ENCODE measurements at regions not wholly inside any gene's neighbourhood (a gene's known extent, or its start where the extent isn't known, plus 50 kb on each side); places are given as distances from the start of the nearest gene placed in this dataset.
A peak's percentile ranks its signal among the peaks of the same experiment; 100 is the strongest.

- no peak overlapping the region for H3K4me3 ChIP-seq
These were observed 490.5 kb upstream of the RAG2 start for GRCh38 chr11:37088573-37088910.

GRCh38 chr11:37087650-37088572 lies 489.9 kb upstream of the RAG2 start:
- no peaks in the 10 kb centered on the region for H3K36me3 ChIP-seq (replicated peaks)
- in situ Hi-C loops (cut with MboI; ENCODE audit: low sequenced_read_pairs) = no loop called here
- peak; percentile 51 to 79 for DNase-seq (ENCODE audit: low spot score in 2 of 2)

More at GRCh38 chr11:37088573-37088910, 490.5 kb upstream of the RAG2 start:
- in situ Hi-C loops (cut with MboI; ENCODE audit: low sequenced_read_pairs) = no loop called here
- Histone ChIP-seq H3K36me3 (replicated peaks) (no peaks in the 10 kb centered on the region), H3K9me3 (no peaks in the 10 kb centered on the region), H3K27me3 (ENCODE audit: low read depth) (no peaks in the 10 kb centered on the region), H3K4me1 (peaks cover 27% of the 10 kb centered on the region)
- DNase-seq (ENCODE audit: low spot score in 2 of 2) = no peak

GRCh38 chr11:37078521-37078920 lies 480.5 kb upstream of the RAG2 start:
- Histone ChIP-seq H3K27me3 (ENCODE audit: low read depth) (no peaks in the 10 kb centered on the region), H3K36me3 (replicated peaks) (no peaks in the 10 kb centered on the region), H3K4me3 (no peak overlapping the region), H3K9me3 (no peaks in the 10 kb centered on the region), H3K4me1 (no peaks in the 10 kb centered on the region)
- DNase-seq (ENCODE audit: low spot score in 2 of 2) = no peak
- in situ Hi-C loops (cut with MboI; ENCODE audit: low sequenced_read_pairs) = no loop called here

More at GRCh38 chr11:37087650-37088572, 489.9 kb upstream of the RAG2 start:
- peaks cover 27% of the 10 kb centered on the region for H3K4me1 ChIP-seq
- H3K4me3 ChIP-seq = no peak overlapping the region
- no peaks in the 10 kb centered on the region for H3K9me3 ChIP-seq
- no peaks in the 10 kb centered on the region for H3K27me3 ChIP-seq (ENCODE audit: low read depth)

GRCh38 chr11:37076866-37077265 lies 478.8 kb upstream of the RAG2 start:
- Histone ChIP-seq H3K4me1 (no peaks in the 10 kb centered on the region), H3K36me3 (replicated peaks) (no peaks in the 10 kb centered on the region), H3K27me3 (ENCODE audit: low read depth) (no peaks in the 10 kb centered on the region), H3K4me3 (no peak overlapping the region), H3K9me3 (no peaks in the 10 kb centered on the region)
- DNase-seq (ENCODE audit: low spot score in 2 of 2) = no peak
- in situ Hi-C loops (cut with MboI; ENCODE audit: low sequenced_read_pairs) = no loop called here

GRCh38 chr11:37072538-37073055 lies 474.6 kb upstream of the RAG2 start:
- Histone ChIP-seq H3K4me3 (no peak overlapping the region), H3K36me3 (replicated peaks) (no peaks in the 10 kb centered on the region), H3K4me1 (no peaks in the 10 kb centered on the region), H3K27me3 (ENCODE audit: low read depth) (no peaks in the 10 kb centered on the region; the same call in 1 of the 2 replicates), H3K9me3 (no peaks in the 10 kb centered on the region)
- in situ Hi-C loops (cut with MboI; ENCODE audit: low sequenced_read_pairs) = no loop called here
- no peak for DNase-seq (ENCODE audit: low spot score in 2 of 2)

- in situ Hi-C loops (cut with MboI; ENCODE audit: low sequenced_read_pairs) = no loop called here
- H3K4me1 ChIP-seq = peaks cover 20% of the 10 kb centered on the region
- peak; percentile 34 to 91 for DNase-seq (ENCODE audit: low spot score in 2 of 2)
- H3K4me3 ChIP-seq = no peak overlapping the region
- H3K9me3 ChIP-seq = no peaks in the 10 kb centered on the region
- H3K36me3 ChIP-seq (replicated peaks) = no peaks in the 10 kb centered on the region
- H3K27me3 ChIP-seq (ENCODE audit: low read depth) = no peaks in the 10 kb centered on the region
These were observed 452.3 kb upstream of the RAG2 start for GRCh38 chr11:37050311-37050710.

GRCh38 chr11:37040921-37041320 lies 442.9 kb upstream of the RAG2 start:
- Histone ChIP-seq H3K36me3 (replicated peaks) (no peaks in the 10 kb centered on the region), H3K4me3 (no peak overlapping the region), H3K27me3 (ENCODE audit: low read depth) (no peaks in the 10 kb centered on the region), H3K4me1 (no peaks in the 10 kb centered on the region), H3K9me3 (no peaks in the 10 kb centered on the region)
- no peak for DNase-seq (ENCODE audit: low spot score in 2 of 2)
- in situ Hi-C loops (cut with MboI; ENCODE audit: low sequenced_read_pairs) = no loop called here

- H3K4me3 ChIP-seq = no peak overlapping the region
- no peak for DNase-seq (ENCODE audit: low spot score in 2 of 2)
- in situ Hi-C loops (cut with MboI; ENCODE audit: low sequenced_read_pairs) = no loop called here
These were observed 440.9 kb upstream of the RAG2 start for GRCh38 chr11:37038911-37039310.

GRCh38 chr11:37026741-37027140 lies 428.7 kb upstream of the RAG2 start:
- DNase-seq (ENCODE audit: low spot score in 2 of 2) = peak; percentile 52 to 80
- no peaks in the 10 kb centered on the region for H3K36me3 ChIP-seq (replicated peaks)
- H3K4me3 ChIP-seq = no peak overlapping the region
- no peaks in the 10 kb centered on the region for H3K27me3 ChIP-seq (ENCODE audit: low read depth)
- in situ Hi-C loops (cut with MboI; ENCODE audit: low sequenced_read_pairs) = no loop called here
- no peaks in the 10 kb centered on the region; the same call in 1 of the 2 replicates for H3K9me3 ChIP-seq
- peaks cover 29% of the 10 kb centered on the region for H3K4me1 ChIP-seq

More at GRCh38 chr11:37038911-37039310, 440.9 kb upstream of the RAG2 start:
- no peaks in the 10 kb centered on the region for H3K27me3 ChIP-seq (ENCODE audit: low read depth)
- no peaks in the 10 kb centered on the region for H3K36me3 ChIP-seq (replicated peaks)
- H3K9me3 ChIP-seq = no peaks in the 10 kb centered on the region
- no peaks in the 10 kb centered on the region for H3K4me1 ChIP-seq

- no peaks in the 10 kb centered on the region for H3K27me3 ChIP-seq (ENCODE audit: low read depth)
- in situ Hi-C loops (cut with MboI; ENCODE audit: low sequenced_read_pairs) = no loop called here
These were observed 428.3 kb upstream of the RAG2 start for GRCh38 chr11:37026326-37026725.

GRCh38 chr11:37006563-37006962 lies 408.5 kb upstream of the RAG2 start:
- Histone ChIP-seq H3K36me3 (replicated peaks) (no peaks in the 10 kb centered on the region), H3K9me3 (no peaks in the 10 kb centered on the region), H3K4me1 (0 out of 2 replicates have a peak, but pooled peaks cover 3% of the 10 kb centered on the region), H3K27me3 (ENCODE audit: low read depth) (0 out of 2 replicates have a peak, but pooled peaks cover 4% of the 10 kb centered on the region), H3K4me3 (no peak overlapping the region)
- in situ Hi-C loops (cut with MboI; ENCODE audit: low sequenced_read_pairs) = no loop called here
- DNase-seq (ENCODE audit: low spot score in 2 of 2) = no peak

More at GRCh38 chr11:37026326-37026725, 428.3 kb upstream of the RAG2 start:
- peak; percentile 74 to 96 for DNase-seq (ENCODE audit: low spot score in 2 of 2)
- no peaks in the 10 kb centered on the region; the same call in 1 of the 2 replicates for H3K9me3 ChIP-seq
- no peak overlapping the region for H3K4me3 ChIP-seq
- H3K36me3 ChIP-seq (replicated peaks) = no peaks in the 10 kb centered on the region
- peaks cover 29% of the 10 kb centered on the region for H3K4me1 ChIP-seq

GRCh38 chr11:37002831-37003230 lies 404.8 kb upstream of the RAG2 start:
- no peak overlapping the region for H3K4me3 ChIP-seq
- H3K4me1 ChIP-seq = 0 out of 2 replicates have a peak, but pooled peaks cover 3% of the 10 kb centered on the region
- H3K36me3 ChIP-seq (replicated peaks) = no peaks in the 10 kb centered on the region
- no peaks in the 10 kb centered on the region for H3K9me3 ChIP-seq
- no peak for DNase-seq (ENCODE audit: low spot score in 2 of 2)
- 0 out of 2 replicates have a peak, but pooled peaks cover 4% of the 10 kb centered on the region for H3K27me3 ChIP-seq (ENCODE audit: low read depth)
- in situ Hi-C loops (cut with MboI; ENCODE audit: low sequenced_read_pairs) = no loop called here

- no peaks in the 10 kb centered on the region for H3K9me3 ChIP-seq
- 0 out of 2 replicates have a peak, but pooled peaks cover 4% of the 10 kb centered on the region for H3K27me3 ChIP-seq (ENCODE audit: low read depth)
- in situ Hi-C loops (cut with MboI; ENCODE audit: low sequenced_read_pairs) = no loop called here
- no peaks in the 10 kb centered on the region for H3K36me3 ChIP-seq (replicated peaks)
- H3K4me1 ChIP-seq = no peaks in the 10 kb centered on the region
- no peak overlapping the region for H3K4me3 ChIP-seq
- no peak for DNase-seq (ENCODE audit: low spot score in 2 of 2)
These were observed 399.6 kb upstream of the RAG2 start for GRCh38 chr11:36997656-36998055.

- Histone ChIP-seq H3K4me1 (no peaks in the 10 kb centered on the region), H3K27me3 (ENCODE audit: low read depth) (no peaks in the 10 kb centered on the region), H3K36me3 (replicated peaks) (no peaks in the 10 kb centered on the region), H3K9me3 (no peaks in the 10 kb centered on the region), H3K4me3 (no peak overlapping the region)
- in situ Hi-C loops (cut with MboI; ENCODE audit: low sequenced_read_pairs) = no loop called here
- no peak for DNase-seq (ENCODE audit: low spot score in 2 of 2)
These were observed 398.8 kb upstream of the RAG2 start for GRCh38 chr11:36996795-36997194.

Measured in HAP-1 (cell line).